K562 (cell line): ENCODE measurements at regions not wholly inside any gene's neighbourhood (a gene's known extent, or its start where the extent isn't known, plus 50 kb on each side); places are given as distances from the start of the nearest gene placed in this dataset.

ENCODE experiments used
- ATAC-seq: fragments of 200-7000 bp; cut with Tn5 transposase; 3 replicates; pipeline ENCODE4 v1.9.1; 2020; ENCODE audit warnings: moderate library complexity
- BruUV-seq: library from RNA; stranded (reverse); fragments of 400-500 nt; replicated peaks from 2 replicates; lab custom pipeline; 2021; lab: Mats Ljungman, UMichigan
- CTCF ChIA-PET: fragments of 300-600 bp; formaldehyde crosslinking; extraction: SDS; loops from one replicate; lab custom pipeline; 2021; ENCODE audit warnings: low intra/inter-chr PET ratio; lab: Yijun Ruan, JAX
- POLR2A ChIA-PET: fragments of 300-600, 350-650 bp; sonication (Branson Sonifier 250); formaldehyde crosslinking; extraction: SDS; loops from one replicate; lab custom pipeline; 2021; ENCODE audit warnings: antibody characterized with exemption, inconsistent platforms; lab: Yijun Ruan, JAX
- DNase-seq, 4 experiments: peaks; one replicate each; pipeline versions ENCODE4 v3.0.0 to v3.0.0-alpha.2; 2011 to 2018; ENCODE audit warnings: low spot score in 3 of 4, mixed read lengths in 3 of 4; ENCODE audit errors: extremely low read depth in 1 of 4
- FAIRE-seq: peaks from 2 replicates; lab custom pipeline; 2011; peaks lifted over from hg19 to GRCh38; lab: Jason Lieb, UNC
- H2AFZ ChIP-seq: 2 replicates; pipeline ENCODE4 v1.6.0; 2011; ENCODE audit warnings: low read depth, low read length, control low read depth, inconsistent platforms
- H3K27ac ChIP-seq: fragments of 200-600 bp; 3 replicates; pipeline ENCODE4 v1.8.0; 2011; ENCODE audit warnings: low read depth, mild to moderate bottlenecking, control low read depth, inconsistent platforms, low read length, moderate library complexity, mixed read lengths; ENCODE audit errors: extremely low read depth
- H3K27me3 ChIP-seq, 2 experiments: fragments of 300-600 bp in 1 of 2; 2 replicates in 1 of 2; 3 replicates in 1 of 2; pipeline versions ENCODE4 v1.6.0 to v1.8.0; 2011; ENCODE audit warnings: inconsistent platforms in 2 of 2, low read length in 2 of 2, mild to moderate bottlenecking in 1 of 2, mixed read lengths in 1 of 2, moderate library complexity in 1 of 2; ENCODE audit not compliant: control insufficient read depth in 2 of 2, insufficient read depth in 2 of 2
- H3K36me3 ChIP-seq: fragments of 300-600 bp; 3 replicates; pipeline ENCODE4 v1.8.0; 2011; ENCODE audit warnings: mild to moderate bottlenecking, low read length, inconsistent platforms; ENCODE audit not compliant: control insufficient read depth, insufficient read depth
- H3K4me1 ChIP-seq, 2 experiments: fragments of 200-600 bp in 1 of 2; replicated peaks in 1 of 2; 2 replicates in 1 of 2; 3 replicates in 1 of 2; pipeline versions ENCODE4 v1.5.1 to v1.8.0; 2011; ENCODE audit warnings: inconsistent platforms in 2 of 2, low read length in 2 of 2, mild to moderate bottlenecking in 1 of 2, mixed read lengths in 1 of 2, moderate library complexity in 1 of 2; ENCODE audit not compliant: control insufficient read depth in 2 of 2, insufficient read depth in 2 of 2
- H3K4me2 ChIP-seq: 2 replicates; pipeline ENCODE4 v1.6.1; 2011; ENCODE audit warnings: low read length, control low read depth, inconsistent platforms, mixed read lengths; ENCODE audit not compliant: insufficient read depth
- H3K4me3 ChIP-seq: fragments of 200-600 bp; sonication (generic), shearing (Covaris generic); 2 replicates; pipeline ENCODE4 v1.5.1; 2016; ENCODE audit warnings: control low read depth, inconsistent platforms
- H3K79me2 ChIP-seq: fragments of 200-600 bp; 3 replicates; pipeline ENCODE4 v1.8.0; 2011; ENCODE audit warnings: low read length, inconsistent platforms; ENCODE audit not compliant: control insufficient read depth, insufficient read depth
- H3K9ac ChIP-seq, 2 experiments: 2 replicates each; pipeline versions ENCODE4 v1.6.0 to v1.6.1; 2011; ENCODE audit warnings: low read depth in 2 of 2, low read length in 2 of 2, control low read depth in 1 of 2, inconsistent platforms in 1 of 2, mild to moderate bottlenecking in 1 of 2, mixed read lengths in 1 of 2; ENCODE audit not compliant: insufficient read depth in 1 of 2
- H3K9me1 ChIP-seq: one replicate; pipeline ENCODE4 v1.6.0; 2011; ENCODE audit warnings: inconsistent platforms, mild to moderate bottlenecking, low read length, moderate library complexity; ENCODE audit not compliant: control insufficient read depth, insufficient read depth
- H3K9me3 ChIP-seq: replicated peaks from 2 replicates; pipeline ENCODE4 v1.5.1; 2011; ENCODE audit warnings: low read depth, low read length, inconsistent platforms; ENCODE audit not compliant: control insufficient read depth, insufficient read depth
- H4K20me1 ChIP-seq: replicated peaks from 2 replicates; pipeline ENCODE4 v1.6.1; 2011; ENCODE audit warnings: low read length, inconsistent platforms, mixed read lengths; ENCODE audit not compliant: control insufficient read depth, insufficient read depth
- E2F4 ChIP-seq: sonication (generic); formaldehyde crosslinking; IDR thresholded peaks from 2 replicates; pipeline ENCODE4 v1.8.0; 2022; ENCODE audit warnings: mild to moderate bottlenecking, low read depth, missing genetic modification reagents
- HDAC3 ChIP-seq: fragments of 450-650 bp; IDR thresholded peaks from 2 replicates; pipeline ENCODE4 v1.6.1; 2018; ENCODE audit warnings: borderline replicate concordance, mild to moderate bottlenecking, moderate library complexity; ENCODE audit not compliant: partially characterized antibody
- MTA3 ChIP-seq: fragments of 450-650 bp; formaldehyde crosslinking; IDR thresholded peaks from 2 replicates; pipeline ENCODE4 v1.6.1; 2017; ENCODE audit warnings: mild to moderate bottlenecking, borderline replicate concordance
- NBN ChIP-seq: fragments of 450-650 bp; IDR thresholded peaks from 2 replicates; pipeline ENCODE4 v1.6.1; 2016; ENCODE audit warnings: low read depth, mild to moderate bottlenecking
- SNRNP70 ChIP-seq: fragments of 200-400 bp; formaldehyde crosslinking; optimal IDR thresholded peaks from 2 replicates; pipeline ENCODE3; 2017; ENCODE audit warnings: low read depth, low read length
- ZNF12 ChIP-seq: sonication (generic); formaldehyde crosslinking; IDR thresholded peaks from 2 replicates; pipeline ENCODE4 v1.4.0; 2020; ENCODE audit warnings: mild to moderate bottlenecking, missing genetic modification reagents
- ZNF280A ChIP-seq: fragments of 450-650 bp; IDR thresholded peaks from 2 replicates; pipeline ENCODE4 v1.6.1; 2018; ENCODE audit warnings: mild to moderate bottlenecking, low read depth; ENCODE audit not compliant: partially characterized antibody
- ZNF592 ChIP-seq: fragments of 450-650 bp; IDR thresholded peaks from 2 replicates; pipeline ENCODE4 v1.6.1; 2017; ENCODE audit warnings: antibody characterized with exemption, mild to moderate bottlenecking
- WGBS: fragments of 100-300 bp; shearing (Covaris generic); methylation state at CpG from one replicate; pipeline ENCODE4 v1.1.6; 2016; ENCODE audit warnings: low coverage, mixed read lengths; ENCODE audit not compliant: insufficient coverage; ENCODE audit errors: missing lambda C conversion rate; 5-methylcytosine and 5-hydroxymethylcytosine counted together
- in situ Hi-C: fragments of 300-500 bp; cut with MboI; formaldehyde crosslinking; loops from 4 replicates; pipeline ENCODE4 v1.15.0; 2018; ENCODE audit warnings: inconsistent platforms, mixed read lengths
- intact Hi-C: fragments of 100-400 bp; cut with micrococcal nuclease; formaldehyde crosslinking; loops from 2 replicates; pipeline ENCODE4 v1.14.2; 2022
- TF ChIP-seq, protein P1 (sequence below): fragments of 200-800 bp; sonication (Bioruptor generic); IDR thresholded peaks from 2 replicates; pipeline ENCODE4 v1.6.1; 2016; ENCODE audit warnings: missing genetic modification characterization, missing compliant biosample characterization

GRCh38 chr4:145307763-145308430, 127.5 kb upstream of the OTUD4 start:
- FAIRE-seq (no peak), DNase-seq (no peak), ATAC-seq (no peak)
- Histone ChIP-seq H3K79me2 (no peaks in the 10 kb centered on the region), H3K4me3 (no peak overlapping the region), H3K4me2 (no peak overlapping the region), H3K4me1 (no peaks in the 10 kb centered on the region), H3K36me3 (no peaks in the 10 kb centered on the region), H3K27me3 (no peaks in the 10 kb centered on the region), H3K9me1 (no peaks in the 10 kb centered on the region), H4K20me1 (no peaks in the 10 kb centered on the region), H3K27ac (no peak overlapping the region), H3K9ac (no peak overlapping the region), H3K9me3 (no peaks in the 10 kb centered on the region), H2AFZ (no peak overlapping the region)
- ChIA-PET CTCF (no interaction called here), POLR2A (interaction anchor here (0.6 kb wide), 1 partner anchor 41 kb away, joined by 5 read pairs; no protein-coding TSS in a partner anchor)
- BruUV-seq, result no TSS peak
- 0% methylated on average over 4 of the region's 4 CpGs for WGBS
- in situ Hi-C loops (no loop called here), intact Hi-C loops (no loop called here)
- no peak for TF ChIP-seq ZNF12
- TF ChIP-seq, protein P1, sequence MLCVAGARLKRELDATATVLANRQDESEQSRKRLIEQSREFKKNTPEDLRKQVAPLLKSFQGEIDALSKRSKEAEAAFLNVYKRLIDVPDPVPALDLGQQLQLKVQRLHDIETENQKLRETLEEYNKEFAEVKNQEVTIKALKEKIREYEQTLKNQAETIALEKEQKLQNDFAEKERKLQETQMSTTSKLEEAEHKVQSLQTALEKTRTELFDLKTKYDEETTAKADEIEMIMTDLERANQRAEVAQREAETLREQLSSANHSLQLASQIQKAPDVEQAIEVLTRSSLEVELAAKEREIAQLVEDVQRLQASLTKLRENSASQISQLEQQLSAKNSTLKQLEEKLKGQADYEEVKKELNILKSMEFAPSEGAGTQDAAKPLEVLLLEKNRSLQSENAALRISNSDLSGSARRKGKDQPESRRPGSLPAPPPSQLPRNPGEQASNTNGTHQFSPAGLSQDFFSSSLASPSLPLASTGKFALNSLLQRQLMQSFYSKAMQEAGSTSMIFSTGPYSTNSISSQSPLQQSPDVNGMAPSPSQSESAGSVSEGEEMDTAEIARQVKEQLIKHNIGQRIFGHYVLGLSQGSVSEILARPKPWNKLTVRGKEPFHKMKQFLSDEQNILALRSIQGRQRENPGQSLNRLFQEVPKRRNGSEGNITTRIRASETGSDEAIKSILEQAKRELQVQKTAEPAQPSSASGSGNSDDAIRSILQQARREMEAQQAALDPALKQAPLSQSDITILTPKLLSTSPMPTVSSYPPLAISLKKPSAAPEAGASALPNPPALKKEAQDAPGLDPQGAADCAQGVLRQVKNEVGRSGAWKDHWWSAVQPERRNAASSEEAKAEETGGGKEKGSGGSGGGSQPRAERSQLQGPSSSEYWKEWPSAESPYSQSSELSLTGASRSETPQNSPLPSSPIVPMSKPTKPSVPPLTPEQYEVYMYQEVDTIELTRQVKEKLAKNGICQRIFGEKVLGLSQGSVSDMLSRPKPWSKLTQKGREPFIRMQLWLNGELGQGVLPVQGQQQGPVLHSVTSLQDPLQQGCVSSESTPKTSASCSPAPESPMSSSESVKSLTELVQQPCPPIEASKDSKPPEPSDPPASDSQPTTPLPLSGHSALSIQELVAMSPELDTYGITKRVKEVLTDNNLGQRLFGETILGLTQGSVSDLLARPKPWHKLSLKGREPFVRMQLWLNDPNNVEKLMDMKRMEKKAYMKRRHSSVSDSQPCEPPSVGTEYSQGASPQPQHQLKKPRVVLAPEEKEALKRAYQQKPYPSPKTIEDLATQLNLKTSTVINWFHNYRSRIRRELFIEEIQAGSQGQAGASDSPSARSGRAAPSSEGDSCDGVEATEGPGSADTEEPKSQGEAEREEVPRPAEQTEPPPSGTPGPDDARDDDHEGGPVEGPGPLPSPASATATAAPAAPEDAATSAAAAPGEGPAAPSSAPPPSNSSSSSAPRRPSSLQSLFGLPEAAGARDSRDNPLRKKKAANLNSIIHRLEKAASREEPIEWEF, result no peak
- no peak for TF ChIP-seq E2F4 (CRISPR knock-in tag)
- no peak for TF ChIP-seq HDAC3
- TF ChIP-seq SNRNP70, result no peak
- no peak for TF ChIP-seq NBN
- TF ChIP-seq ZNF592, result no peak
- no peak for TF ChIP-seq MTA3
- no peak for TF ChIP-seq ZNF280A
